ENCODE measurements at regions not wholly inside any gene's neighbourhood (a gene's known extent, or its start where the extent isn't known, plus 50 kb on each side); places are given as distances from the start of the nearest gene placed in this dataset.
A peak's percentile ranks its signal among the peaks of the same experiment; 100 is the strongest.

DNA sequence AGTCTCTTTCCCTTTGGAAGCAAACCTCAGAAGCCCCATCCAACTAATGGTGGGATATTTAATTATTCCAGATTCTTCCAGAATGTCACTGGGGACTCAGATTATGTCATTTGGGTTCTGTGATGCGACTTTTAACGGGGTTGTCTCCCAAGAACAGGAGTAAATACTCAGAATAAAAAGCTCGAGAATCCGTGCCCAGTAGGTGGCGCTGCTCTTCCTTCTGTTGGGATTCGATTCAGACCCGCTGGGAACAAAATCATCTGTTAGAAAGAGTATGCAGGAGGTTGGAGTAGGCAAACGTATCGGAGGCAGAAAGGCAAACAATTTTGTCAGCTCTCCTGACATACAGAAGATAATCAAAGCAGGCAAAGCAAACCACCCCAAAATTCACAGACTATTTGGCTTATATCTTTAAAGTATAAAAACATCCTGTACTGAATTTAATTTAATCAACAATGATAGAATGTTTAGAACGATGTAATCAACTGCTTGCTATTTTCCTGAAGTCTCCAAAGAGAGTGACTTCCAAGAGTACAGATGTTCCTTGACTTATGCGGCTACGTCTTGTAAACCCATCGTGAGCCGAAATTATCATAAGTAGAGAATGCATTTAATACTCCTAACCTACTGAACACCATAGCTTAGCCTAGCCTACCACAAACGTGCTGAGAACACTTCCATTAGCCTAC, 169.8 kb upstream of the RAI14 start:
- Mint-ChIP-seq H3K4me1 (ENCODE audit: low read depth) (peaks cover 4% of the 10 kb centered on the region), H3K36me3 (ENCODE audit: low read depth) (no peaks in the 10 kb centered on the region), H3K27me3 (ENCODE audit: low read depth) (peaks cover 8% of the 10 kb centered on the region), H3K27ac (no peak overlapping the region), H3K4me3 (no peak overlapping the region), H3K9me3 (no peaks in the 10 kb centered on the region)
- DNase-seq (ENCODE audit: low spot score) = peak; percentile 49

DNA sequence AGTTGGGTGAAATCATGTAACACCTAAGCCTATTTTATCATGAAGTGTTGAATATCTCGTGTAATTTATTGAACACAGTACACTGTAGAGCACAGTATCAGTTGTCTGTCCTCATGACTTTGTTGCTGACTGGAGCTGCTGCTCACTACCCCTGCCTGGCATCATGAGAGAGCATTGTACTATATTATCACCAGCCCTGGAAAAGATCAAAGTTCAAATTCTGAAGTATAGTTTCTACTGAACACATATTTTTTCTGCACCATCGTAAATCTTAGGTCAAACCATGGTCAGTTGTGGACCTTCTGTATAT, 169.3 kb upstream of the RAI14 start:
- H3K27ac Mint-ChIP-seq = no peak overlapping the region
- H3K27me3 Mint-ChIP-seq (ENCODE audit: low read depth) = peaks cover 8% of the 10 kb centered on the region
- DNase-seq (ENCODE audit: low spot score) = no peak
- no peak overlapping the region for H3K4me3 Mint-ChIP-seq
- H3K4me1 Mint-ChIP-seq (ENCODE audit: low read depth) = peaks cover 4% of the 10 kb centered on the region
- no peaks in the 10 kb centered on the region for H3K9me3 Mint-ChIP-seq
- no peaks in the 10 kb centered on the region for H3K36me3 Mint-ChIP-seq (ENCODE audit: low read depth)

DNA sequence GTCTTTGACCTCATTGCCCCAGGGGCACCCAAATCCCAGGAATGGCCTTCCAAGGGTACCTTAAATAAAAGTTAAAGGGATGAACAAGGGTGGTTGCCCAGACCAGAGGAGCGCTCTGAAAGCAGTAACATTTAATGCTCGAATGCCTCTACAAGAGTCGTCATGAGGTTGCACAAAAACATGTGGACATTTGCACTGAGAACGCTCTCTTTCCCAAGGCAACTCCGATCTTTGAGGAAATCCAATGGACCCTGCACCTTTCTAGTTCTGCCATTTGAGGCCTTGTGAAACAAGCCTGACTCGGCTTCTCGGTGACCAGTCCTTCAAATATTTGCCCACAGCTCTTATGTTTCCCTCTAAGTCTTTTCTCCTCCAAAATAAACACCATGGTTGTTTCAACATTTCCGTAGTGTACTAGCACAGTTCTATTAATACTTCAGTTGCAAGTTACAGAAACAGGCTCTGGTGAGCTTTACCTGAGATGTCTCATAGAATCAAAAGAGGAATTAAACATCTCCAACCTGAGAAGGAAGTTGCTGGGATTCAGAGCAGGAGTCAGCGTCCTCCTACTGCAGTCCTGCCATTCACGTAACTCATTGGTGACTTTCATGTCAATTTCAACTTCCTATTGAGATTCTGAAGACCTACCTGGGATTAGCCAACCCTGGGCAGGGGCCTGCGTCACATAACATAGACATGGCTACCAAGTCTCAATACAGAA, 168.8 kb upstream of the RAI14 start:
- H3K27ac Mint-ChIP-seq = no peak overlapping the region
- H3K4me1 Mint-ChIP-seq (ENCODE audit: low read depth) = peaks cover 4% of the 10 kb centered on the region
- peaks cover 8% of the 10 kb centered on the region for H3K27me3 Mint-ChIP-seq (ENCODE audit: low read depth)
- H3K9me3 Mint-ChIP-seq = no peaks in the 10 kb centered on the region
- no peaks in the 10 kb centered on the region for H3K36me3 Mint-ChIP-seq (ENCODE audit: low read depth)
- H3K4me3 Mint-ChIP-seq = no peak overlapping the region
- no peak for DNase-seq (ENCODE audit: low spot score)

DNA sequence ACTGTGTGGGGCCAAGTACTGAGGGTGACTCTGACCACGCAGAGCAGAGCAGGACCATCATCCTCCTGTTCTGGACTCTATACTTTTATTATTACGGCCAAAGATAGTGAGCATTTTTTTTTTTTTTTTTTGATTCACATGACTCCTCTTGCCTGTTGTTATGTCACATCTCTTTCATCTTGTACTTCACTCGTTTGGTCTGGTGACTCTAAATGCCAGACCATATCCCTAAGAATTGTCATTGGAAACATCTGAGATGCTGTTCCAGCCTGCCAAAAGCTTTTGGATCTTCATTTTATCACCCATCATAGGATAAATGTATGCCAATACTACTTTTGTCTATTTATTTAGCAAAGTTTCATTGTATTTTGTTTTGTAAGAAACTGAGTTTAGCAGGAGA, 168.2 kb upstream of the RAI14 start:
- Mint-ChIP-seq H3K9me3 (no peaks in the 10 kb centered on the region), H3K36me3 (ENCODE audit: low read depth) (no peaks in the 10 kb centered on the region), H3K27me3 (ENCODE audit: low read depth) (peaks cover 5% of the 10 kb centered on the region), H3K27ac (no peak overlapping the region), H3K4me1 (ENCODE audit: low read depth) (peaks cover 4% of the 10 kb centered on the region), H3K4me3 (no peak overlapping the region)
- no peak for DNase-seq (ENCODE audit: low spot score)

DNA sequence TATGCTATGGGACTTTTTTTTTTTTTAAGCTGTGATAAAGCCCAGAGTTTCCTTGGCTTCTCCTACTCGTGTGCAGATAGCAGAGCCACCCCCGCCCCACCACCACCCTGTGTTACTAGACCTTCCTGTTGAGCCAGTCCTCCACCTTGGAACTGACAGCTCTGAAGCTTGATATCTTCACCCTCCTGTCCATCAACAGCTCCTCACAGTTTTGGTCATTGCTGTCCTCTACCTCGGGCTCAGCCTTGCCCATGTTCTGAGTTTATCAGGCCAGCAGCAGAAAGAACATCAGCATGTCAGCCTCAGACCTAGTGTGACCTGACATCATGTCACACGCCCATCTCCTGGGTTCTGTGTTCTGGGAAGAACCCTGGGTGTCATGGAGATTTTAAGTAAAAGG, 167.1 kb upstream of the RAI14 start:
- Mint-ChIP-seq H3K27me3 (ENCODE audit: low read depth) (peaks cover 5% of the 10 kb centered on the region), H3K9me3 (no peaks in the 10 kb centered on the region), H3K36me3 (ENCODE audit: low read depth) (no peaks in the 10 kb centered on the region), H3K4me3 (no peak overlapping the region), H3K4me1 (ENCODE audit: low read depth) (peaks cover 5% of the 10 kb centered on the region), H3K27ac (no peak overlapping the region)
- DNase-seq (ENCODE audit: low spot score) = no peak

DNA sequence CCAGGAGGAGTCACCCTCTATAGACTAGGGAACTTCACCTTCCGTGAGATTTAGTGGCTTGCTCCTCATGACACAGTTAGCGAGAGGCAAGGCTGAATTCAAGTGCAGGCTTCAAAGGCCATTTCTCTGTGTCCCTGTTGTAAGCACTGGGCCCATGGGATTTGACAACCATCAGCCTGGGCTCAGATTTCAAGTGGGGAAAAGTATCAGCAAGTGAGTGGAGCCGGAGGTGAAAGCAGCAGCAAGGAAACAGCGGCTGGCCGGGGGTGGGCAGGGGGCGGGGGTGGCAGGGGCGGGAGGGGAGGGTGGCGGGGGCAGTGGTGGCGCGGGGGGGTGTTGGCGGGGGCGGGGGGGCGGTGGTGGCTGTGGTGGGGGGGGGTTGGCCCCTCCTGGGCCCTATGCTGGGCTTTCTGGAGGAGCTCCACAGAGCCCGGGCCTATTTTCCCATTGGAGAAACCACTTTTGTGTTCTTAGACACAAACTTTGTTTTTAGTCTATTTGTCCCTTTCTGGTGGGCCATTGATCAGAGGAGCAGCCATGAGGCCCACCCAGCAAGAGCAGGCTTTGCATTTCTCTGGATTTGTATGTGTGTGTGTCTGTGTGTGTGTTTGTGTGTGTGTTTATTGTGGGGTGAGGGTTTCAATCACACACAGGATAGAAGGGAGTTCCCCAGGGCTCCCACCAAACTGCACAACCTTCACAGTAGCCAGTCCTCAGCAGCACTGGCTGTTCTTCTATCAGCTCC, 165.4 kb upstream of the RAI14 start:
- Mint-ChIP-seq H3K4me1 (ENCODE audit: low read depth) (peaks cover 6% of the 10 kb centered on the region), H3K36me3 (ENCODE audit: low read depth) (no peaks in the 10 kb centered on the region), H3K27ac (no peak overlapping the region), H3K4me3 (no peak overlapping the region), H3K9me3 (no peaks in the 10 kb centered on the region), H3K27me3 (ENCODE audit: low read depth) (peaks cover 5% of the 10 kb centered on the region)
- no peak for DNase-seq (ENCODE audit: low spot score)

DNA sequence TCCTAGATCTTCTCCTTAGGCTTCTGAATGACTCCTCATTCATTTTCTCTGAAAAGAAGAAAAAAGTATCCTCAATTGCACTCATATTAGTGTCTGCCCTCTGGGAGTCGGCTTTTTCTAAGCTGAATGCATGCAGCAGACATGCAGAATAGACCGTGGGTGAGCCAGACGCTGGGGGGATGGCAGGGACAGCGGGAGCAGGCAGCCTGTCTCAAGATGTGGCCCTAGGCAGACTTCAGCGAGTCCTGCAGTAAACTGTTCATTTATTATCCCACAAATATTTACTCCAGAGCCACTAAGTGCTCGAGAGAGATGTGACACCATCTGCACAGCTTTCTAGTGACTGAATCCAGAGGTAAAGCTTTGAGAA, 164.9 kb upstream of the RAI14 start:
- H3K27ac Mint-ChIP-seq = no peak overlapping the region
- no peak overlapping the region for H3K4me3 Mint-ChIP-seq
- no peaks in the 10 kb centered on the region for H3K9me3 Mint-ChIP-seq
- peaks cover 6% of the 10 kb centered on the region for H3K4me1 Mint-ChIP-seq (ENCODE audit: low read depth)
- H3K36me3 Mint-ChIP-seq (ENCODE audit: low read depth) = no peaks in the 10 kb centered on the region
- peaks cover 4% of the 10 kb centered on the region for H3K27me3 Mint-ChIP-seq (ENCODE audit: low read depth)
- no peak for DNase-seq (ENCODE audit: low spot score)

DNA sequence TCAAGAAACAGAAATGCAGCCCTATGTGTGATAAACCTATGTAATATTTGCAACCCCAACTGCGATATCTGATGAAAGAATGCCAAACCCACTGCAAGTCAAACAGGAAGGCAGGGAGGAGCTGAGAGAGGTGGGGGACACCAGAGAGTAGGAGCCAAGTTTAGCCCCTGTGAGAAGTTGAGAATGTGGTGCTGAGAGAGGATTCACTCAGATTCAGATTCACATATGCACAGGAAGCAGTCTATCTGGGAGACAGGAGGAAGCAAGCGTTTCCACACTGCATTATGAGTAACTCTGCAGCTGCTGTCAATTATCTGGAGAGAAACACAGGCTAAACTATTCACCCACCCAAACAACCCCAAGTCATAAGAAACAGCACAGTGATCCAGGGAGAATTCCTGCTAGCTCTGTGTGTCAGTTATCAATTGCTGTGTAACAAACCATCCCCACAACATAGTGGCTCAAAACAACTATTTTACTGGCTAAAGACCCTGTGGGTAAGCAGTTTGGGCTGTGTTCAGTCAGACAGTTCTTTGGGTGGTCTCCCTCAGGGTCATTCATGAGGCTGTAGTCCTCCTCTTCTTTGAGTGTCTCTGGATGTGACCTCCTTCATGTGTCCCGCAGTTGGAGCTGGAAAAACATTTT, 161.9 kb upstream of the RAI14 start:
- no peak for DNase-seq (ENCODE audit: low spot score)
- H3K36me3 Mint-ChIP-seq (ENCODE audit: low read depth) = no peaks in the 10 kb centered on the region
- H3K4me1 Mint-ChIP-seq (ENCODE audit: low read depth) = peaks cover 14% of the 10 kb centered on the region
- H3K27me3 Mint-ChIP-seq (ENCODE audit: low read depth) = no peaks in the 10 kb centered on the region
- no peaks in the 10 kb centered on the region for H3K9me3 Mint-ChIP-seq
- no peak overlapping the region for H3K4me3 Mint-ChIP-seq
- H3K27ac Mint-ChIP-seq = no peak overlapping the region

DNA sequence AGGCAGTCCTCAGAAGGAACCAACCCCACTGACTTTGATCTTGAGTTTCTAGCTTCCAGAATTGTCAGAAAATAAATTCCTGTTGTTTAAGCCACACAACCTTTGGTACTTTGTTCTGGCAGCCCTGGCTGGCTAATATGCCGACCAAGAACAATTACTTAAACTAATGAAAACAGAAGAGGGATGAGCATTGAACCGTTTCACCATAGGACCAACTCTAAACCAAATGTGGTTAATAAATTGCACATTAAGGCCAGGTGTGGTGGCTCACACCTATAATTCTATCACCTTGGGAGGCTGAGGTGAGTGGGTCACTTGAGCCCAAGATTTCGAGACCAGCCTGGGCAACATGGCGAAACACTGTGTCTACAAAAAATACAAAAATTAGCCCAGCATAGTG, 160.9 kb upstream of the RAI14 start:
- no peak for DNase-seq (ENCODE audit: low spot score)
- Mint-ChIP-seq H3K36me3 (ENCODE audit: low read depth) (no peaks in the 10 kb centered on the region), H3K4me1 (ENCODE audit: low read depth) (peaks cover 18% of the 10 kb centered on the region), H3K4me3 (no peak overlapping the region), H3K27ac (no peak overlapping the region), H3K9me3 (no peaks in the 10 kb centered on the region), H3K27me3 (ENCODE audit: low read depth) (no peaks in the 10 kb centered on the region)

DNA sequence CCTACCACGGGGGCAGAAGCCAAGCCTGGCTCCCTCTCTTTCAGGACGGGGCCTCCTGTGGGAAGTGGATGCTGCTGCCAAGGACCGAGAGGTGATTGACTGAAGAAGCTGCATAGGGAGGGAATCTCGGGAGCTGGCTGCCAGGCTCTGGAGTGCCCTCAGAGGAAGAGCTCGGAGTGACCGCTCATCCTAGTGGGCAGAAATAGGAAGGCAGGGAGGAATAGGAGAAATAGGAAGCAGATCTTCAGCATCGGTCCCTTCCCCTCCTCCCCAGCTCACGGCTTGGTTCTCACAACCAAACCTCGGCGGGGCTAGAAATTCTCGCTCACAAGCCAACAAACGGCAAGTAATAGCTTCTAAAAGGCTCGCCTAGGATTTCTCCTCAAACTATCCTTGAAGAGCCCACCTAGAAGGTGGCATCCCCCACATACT, 159.9 kb upstream of the RAI14 start:
- H3K4me1 Mint-ChIP-seq (ENCODE audit: low read depth) = peaks cover 18% of the 10 kb centered on the region
- H3K4me3 Mint-ChIP-seq = no peak overlapping the region
- H3K9me3 Mint-ChIP-seq = no peaks in the 10 kb centered on the region
- no peaks in the 10 kb centered on the region for H3K27me3 Mint-ChIP-seq (ENCODE audit: low read depth)
- H3K27ac Mint-ChIP-seq = no peak overlapping the region
- no peak for DNase-seq (ENCODE audit: low spot score)
- H3K36me3 Mint-ChIP-seq (ENCODE audit: low read depth) = no peaks in the 10 kb centered on the region

DNA sequence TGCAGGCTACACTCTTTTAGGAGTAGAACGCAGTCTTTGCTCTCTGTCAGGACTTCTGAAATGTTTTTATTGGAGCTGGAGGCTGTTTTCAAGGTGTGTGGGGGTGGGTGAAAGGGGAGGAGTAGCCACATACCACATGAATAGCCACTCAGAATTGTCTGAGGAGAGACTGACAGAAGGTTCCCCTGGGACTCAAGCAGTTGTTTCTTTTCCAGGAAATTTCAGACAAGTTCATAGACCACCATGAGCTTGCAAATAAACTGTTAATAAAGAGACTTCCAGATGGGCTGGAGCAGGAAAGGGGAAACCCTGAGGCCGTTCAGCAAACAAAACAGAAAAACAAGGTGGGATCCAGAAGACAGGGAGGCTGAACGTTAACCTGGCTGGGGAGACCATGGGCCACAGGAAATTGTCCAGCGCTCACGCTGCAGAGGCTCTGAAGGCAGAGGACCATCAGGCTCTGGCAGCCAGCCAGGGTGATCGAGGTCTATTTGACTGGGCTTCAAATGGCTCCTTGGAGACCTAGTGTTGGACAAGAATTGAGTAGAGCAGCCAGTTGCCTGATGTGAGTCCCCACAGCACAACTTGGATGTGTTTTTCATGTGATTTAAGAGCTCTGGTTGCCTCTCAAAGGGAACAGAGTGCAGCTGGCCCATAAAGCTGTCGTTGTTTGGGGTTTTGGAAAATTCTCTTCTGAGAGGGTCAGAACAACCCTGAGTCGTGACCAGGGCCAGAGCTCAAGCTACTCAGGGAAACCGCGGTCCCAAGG, 159.2 kb upstream of the RAI14 start:
- H3K9me3 Mint-ChIP-seq = no peaks in the 10 kb centered on the region
- no peaks in the 10 kb centered on the region for H3K36me3 Mint-ChIP-seq (ENCODE audit: low read depth)
- no peak overlapping the region for H3K4me3 Mint-ChIP-seq
- no peak for DNase-seq (ENCODE audit: low spot score)
- no peak overlapping the region for H3K27ac Mint-ChIP-seq
- H3K27me3 Mint-ChIP-seq (ENCODE audit: low read depth) = no peaks in the 10 kb centered on the region
- H3K4me1 Mint-ChIP-seq (ENCODE audit: low read depth) = peaks cover 18% of the 10 kb centered on the region

DNA sequence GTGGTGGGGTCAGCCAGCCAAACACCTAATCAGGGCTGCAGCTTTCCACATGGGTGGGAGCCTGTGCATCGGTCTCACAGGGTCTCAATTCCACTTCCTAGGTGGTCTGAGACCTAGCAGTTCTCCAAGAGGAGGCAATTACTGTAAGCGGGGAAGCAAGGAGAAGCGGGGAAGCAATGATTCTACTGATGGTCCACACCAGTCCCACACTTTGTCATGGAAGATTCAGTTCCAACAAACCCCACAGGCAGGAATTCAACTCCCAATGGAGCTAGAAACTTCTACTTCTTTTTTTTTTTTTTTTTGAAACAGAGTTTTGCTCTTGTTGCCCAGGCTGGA, 158.7 kb upstream of the RAI14 start:
- no peaks in the 10 kb centered on the region for H3K36me3 Mint-ChIP-seq (ENCODE audit: low read depth)
- DNase-seq (ENCODE audit: low spot score) = no peak
- peaks cover 3% of the 10 kb centered on the region for H3K27me3 Mint-ChIP-seq (ENCODE audit: low read depth)
- H3K4me1 Mint-ChIP-seq (ENCODE audit: low read depth) = peaks cover 18% of the 10 kb centered on the region
- H3K4me3 Mint-ChIP-seq = no peak overlapping the region
- no peak overlapping the region for H3K27ac Mint-ChIP-seq
- H3K9me3 Mint-ChIP-seq = no peaks in the 10 kb centered on the region

DNA sequence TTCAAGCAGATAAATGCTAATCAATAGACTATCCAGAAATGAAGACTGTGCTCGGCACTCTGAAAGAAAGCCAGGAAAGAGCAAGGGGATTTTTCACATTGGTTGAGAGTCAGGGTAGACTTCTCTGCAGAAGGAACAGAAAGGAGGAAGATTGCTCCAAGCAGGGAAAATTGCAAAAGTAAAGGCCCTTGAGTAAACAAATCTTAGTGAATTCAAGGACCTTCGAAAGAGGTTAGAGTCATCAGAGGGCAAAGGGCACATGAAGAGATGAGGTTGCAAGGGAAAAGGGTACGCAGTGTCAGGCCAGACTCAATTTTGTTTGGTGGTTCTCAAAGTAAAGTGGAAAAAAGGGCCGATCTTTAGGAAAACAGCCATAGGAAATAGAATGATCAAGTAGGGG, 157.6 kb upstream of the RAI14 start:
- H3K9me3 Mint-ChIP-seq = no peaks in the 10 kb centered on the region
- no peak overlapping the region for H3K4me3 Mint-ChIP-seq
- peaks cover 9% of the 10 kb centered on the region for H3K27me3 Mint-ChIP-seq (ENCODE audit: low read depth)
- peak overlapping the region; percentile 54 for H3K27ac Mint-ChIP-seq
- no peak for DNase-seq (ENCODE audit: low spot score)
- H3K4me1 Mint-ChIP-seq (ENCODE audit: low read depth) = peaks cover 18% of the 10 kb centered on the region
- no peaks in the 10 kb centered on the region for H3K36me3 Mint-ChIP-seq (ENCODE audit: low read depth)

All from T-helper 2 cell treated with Interferon-gamma antibody and Interleukin-4, amounts not matched to agents 5 μg/mL and 100 μg/mL, for 36 hours (primary cell).